ENCODE measurements at regions not wholly inside any gene's neighbourhood (a gene's known extent, or its start where the extent isn't known, plus 50 kb on each side); places are given as distances from the start of the nearest gene placed in this dataset.
"Not testable (repeated sequence)": the region's sequence is repeated elsewhere in the genome, so short reads cannot be mapped to it uniquely, and the experiment has no call there.

DNA sequence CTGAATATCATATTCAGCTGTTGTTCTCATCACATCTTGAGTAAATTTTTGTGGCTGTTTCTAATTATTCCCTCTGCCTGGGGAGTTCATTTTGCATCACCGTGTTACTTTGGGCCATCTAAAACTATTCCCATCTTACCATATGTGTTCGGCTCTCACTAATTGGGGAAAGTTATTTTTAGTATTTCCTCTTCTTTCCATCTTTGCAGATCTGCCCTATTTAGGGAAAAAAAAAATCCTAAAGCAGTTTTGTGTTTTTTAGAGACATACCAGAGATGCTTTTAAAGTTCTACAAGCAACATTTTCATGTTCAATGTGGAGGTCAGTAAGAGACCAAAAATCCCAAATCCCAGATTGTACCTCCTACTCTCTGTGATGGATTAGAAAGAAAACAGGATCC is 111.3 kb upstream of the NDUFV2 start:
- no peak for DNase-seq (ENCODE audit: low read depth)

DNA sequence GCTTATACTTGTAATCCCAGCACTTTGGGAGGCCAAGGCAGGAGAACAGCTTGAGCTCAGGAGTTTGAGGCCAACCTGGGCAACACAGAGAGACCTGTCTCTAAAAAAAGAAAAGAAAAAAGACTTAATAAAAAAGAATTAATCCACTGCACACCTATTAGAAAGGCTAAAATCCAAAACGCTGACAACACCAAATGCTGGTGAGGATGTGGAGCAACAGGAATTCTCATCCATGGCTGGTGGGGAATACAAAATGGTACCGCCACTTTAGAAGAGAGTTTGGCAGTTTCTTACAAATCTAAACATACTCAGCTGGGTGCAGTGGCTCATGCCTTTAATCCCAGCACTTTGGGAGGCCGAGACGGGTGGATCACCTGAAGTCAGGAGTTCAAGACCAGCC is 110.0 kb upstream of the NDUFV2 start:
- DNase-seq (ENCODE audit: low read depth) = not testable (repeated sequence)

DNA sequence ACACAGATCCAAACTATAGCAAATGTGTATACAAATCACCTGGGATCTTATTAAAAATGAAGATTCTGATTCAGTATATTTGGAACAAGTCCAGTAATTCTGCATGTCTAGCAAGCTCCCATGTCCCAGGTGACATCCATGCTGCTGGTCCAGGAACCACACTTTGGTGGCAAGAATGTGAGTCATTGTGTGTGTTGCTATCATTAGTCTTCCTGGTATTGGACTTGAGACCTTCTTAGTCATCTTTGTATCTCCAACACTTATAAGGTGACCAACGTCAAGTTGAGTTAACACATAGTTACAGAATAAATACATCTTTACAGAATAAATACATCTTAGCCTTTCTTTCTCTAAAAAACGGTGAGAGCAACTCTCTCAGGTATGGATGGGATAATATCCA is 107.9 kb upstream of the NDUFV2 start:
- DNase-seq (ENCODE audit: low read depth) = no peak

DNA sequence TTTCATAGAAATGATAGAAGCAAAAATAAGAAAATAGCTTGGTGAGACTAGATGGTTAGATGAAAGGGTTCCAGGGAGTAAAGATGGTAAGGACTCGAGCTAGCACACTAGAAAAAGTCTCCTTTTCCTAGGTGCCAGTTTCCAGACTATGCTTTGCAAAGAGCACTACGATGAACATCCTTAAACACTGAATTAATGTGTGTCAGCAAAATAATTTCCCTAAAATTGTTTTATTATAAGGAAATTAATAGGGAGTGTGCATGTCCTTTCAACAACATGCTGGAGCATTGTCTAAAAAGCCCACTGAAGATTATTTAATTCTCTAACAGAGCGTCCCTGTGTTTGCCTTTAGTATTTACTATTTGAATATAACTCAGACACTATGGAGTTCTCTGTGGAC is 107.4 kb upstream of the NDUFV2 start:
- DNase-seq (ENCODE audit: low read depth) = no peak

DNA sequence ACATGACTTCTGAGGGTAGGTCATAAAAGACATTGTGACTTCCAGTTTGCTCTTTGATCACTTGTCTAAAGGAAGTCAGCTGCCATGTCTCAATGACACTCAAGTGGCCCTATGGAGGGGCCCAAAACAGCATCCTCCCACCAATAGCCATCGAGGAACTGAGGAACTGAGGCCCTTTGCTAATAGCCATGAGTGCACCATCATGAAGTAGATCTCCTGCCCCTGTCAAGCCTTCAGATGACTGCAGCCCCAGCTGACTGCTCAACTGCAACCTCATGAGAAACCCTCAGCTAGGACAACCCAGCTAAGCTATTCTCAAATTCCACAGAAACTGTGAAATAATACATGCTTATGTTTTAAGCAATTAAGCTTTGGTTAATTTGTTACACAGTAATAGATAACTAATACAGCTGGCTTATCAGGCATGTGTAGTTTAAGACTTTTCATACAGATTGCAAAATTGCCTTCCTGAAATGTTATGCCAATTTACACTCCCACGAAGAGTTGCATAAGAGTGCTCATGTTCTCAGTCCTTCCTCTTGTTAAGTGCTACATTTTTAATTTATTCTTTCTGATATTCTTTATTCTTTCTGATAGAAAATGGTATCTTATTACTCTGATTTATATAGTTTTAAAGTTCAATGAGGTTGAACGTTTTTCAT is 105.6 kb upstream of the NDUFV2 start:
- no peak for DNase-seq (ENCODE audit: low read depth)

DNA sequence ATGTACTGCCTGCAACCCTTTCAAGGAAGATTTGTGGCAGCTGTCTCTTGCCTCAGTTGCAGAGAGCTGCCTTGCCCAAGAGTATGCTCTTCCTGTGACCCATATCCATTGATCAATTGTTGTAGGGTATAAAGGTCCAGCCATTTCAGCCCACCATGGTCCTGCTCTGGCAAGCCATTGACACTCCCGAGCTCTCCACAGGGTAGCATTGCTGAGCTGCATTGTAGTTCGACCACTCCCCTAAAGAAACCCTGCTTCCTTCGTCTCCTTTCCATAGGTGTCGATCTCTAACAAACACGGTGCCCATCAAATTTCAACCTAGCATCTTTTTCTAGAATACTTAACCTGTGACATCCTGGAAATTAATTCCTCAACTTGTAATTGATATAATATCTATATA is 104.9 kb upstream of the NDUFV2 start:
- no peak for DNase-seq (ENCODE audit: low read depth)

DNA sequence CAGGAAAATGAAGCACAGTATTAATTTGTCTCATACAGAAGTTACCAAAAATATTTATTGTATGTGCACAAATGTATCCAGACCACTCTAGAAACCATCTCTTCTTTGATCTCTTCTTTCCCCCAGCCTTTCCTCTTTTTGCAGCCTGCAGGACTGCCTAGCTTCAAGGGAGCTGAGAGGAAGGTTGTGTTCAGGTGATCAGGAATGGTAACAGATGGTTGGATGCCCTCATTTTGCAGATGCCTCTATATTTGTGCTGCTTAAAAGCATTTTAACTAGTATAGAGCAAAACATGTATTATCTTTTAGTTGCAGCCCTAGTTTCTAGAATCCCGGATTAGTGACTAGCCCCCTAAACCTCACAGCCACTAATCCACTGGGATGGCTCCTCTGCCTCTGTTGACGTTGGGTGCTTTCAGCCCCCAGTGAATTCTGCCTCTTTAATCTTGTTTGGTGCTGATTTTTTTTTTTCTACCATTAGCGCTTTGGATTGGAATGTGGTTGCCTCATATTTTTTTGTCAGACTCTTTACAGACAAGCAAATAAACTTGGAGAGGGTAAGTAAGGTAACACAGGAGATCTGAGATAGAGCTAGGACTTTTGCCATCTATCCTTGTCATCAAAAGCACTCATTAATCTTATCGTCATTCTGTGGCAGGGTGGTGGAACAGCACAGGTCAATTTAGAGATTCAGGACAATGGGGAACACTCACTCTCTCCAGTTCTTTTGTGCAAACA is 103.8 kb upstream of the NDUFV2 start:
- DNase-seq (ENCODE audit: low read depth) = no peak

DNA sequence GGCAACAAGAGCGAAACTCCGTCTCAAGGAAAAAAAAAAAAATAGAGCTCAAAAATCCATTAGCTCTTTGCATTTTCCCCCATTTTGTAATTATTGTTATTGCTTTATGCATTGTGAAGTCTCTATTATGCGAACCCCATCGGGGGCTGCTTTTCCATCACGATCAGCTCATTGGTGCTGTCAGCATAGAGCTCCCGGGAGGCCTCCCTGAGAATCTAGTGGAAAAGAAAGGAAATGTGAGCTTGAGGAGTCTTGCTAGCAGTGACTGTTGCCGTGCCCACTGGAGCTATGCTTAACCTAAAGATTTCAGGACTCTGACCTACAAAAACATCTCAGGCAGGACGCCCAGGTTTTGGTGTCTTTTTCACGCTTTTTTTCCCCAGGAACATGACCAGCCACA is 102.6 kb upstream of the NDUFV2 start:
- no peak for DNase-seq (ENCODE audit: low read depth)

DNA sequence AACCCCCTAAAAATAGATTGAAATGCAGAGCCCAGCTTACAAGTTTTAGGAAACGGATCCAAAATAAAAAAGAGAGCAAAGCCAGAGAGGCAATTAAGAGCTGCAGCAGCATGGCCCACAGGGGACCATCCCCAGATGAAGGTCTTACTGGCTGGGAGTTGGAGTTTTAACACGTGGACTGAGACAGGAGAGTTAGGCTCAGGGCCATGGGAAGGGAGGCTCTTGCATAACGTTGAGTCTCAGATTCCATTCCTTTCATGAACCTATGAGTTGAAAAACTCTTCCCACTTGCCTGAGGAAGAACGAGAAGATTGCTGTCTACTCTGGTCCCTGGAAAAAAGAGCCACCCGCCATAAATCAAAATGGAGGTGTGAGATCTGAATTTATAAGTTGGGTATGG is 101.8 kb upstream of the NDUFV2 start:
- DNase-seq (ENCODE audit: low read depth) = no peak

DNA sequence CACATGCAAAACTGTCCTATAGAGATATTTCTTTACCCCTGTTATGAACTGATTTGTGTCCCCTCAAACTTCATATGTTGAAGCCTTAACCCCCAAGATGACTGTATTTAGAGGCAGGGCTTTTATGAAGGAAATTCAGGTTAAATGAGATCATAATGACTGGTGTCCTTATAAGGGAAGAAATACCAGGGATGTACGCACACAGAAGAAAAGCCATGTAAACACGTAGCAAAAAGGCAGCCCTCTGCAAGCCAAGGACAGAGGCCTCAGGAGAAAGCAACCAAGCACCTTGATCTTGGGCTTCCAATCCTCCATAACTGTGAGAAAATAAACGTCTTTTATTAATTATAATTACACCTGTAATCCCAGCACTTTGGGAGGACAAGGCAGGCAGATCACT is 101.3 kb upstream of the NDUFV2 start:
- DNase-seq (ENCODE audit: low read depth) = no peak

DNA sequence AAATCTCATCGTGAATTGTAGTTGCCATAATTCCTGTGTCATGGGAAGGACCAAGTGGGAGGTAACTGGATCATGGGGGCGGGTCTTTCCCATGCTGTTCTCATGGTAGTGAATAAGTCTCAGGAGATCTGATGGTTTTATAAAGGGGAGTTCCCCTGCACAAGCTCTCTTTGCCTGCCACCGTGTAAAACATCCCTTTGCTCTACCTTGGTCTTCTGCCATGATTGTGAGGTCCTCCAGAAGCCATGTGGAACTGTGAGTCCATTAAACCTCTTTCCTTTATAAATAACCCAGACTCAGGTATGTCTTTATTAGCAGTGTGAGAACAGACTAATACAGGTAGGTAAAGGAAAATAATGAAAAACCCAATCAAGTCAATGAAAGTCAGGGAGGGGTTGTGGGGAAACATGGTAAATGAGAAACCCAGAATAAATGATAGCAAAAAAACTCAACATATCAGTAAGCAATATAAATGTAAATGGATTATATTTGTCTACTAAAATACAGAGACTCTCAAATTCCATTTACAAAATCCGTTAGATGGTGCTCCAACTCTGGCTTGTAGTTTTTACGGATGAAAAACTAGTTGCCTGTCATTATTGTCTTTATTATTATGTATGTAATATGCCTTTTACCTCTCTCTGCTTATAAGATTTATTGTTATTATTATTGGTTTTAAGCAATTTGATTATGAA is 98.9 kb upstream of the NDUFV2 start:
- no peak for DNase-seq (ENCODE audit: low read depth)

DNA sequence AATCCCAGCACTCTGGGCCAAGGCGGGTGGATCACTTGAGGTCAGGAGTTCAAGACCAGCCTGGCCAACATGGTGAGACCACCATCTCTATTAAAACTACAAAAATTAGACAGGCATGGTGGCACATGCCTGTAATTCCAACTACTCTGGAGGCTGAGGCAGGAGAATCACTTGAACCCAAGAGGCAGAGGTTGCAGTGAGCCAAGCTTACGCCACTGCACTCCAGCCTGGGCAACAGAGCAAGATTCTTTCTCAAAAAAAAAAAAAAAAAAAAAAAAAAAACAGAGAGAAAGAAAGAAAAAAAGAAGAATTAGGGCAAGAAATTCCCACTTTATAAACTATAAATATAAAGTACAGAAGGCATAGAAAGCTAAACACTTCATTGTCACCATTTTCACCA is 98.2 kb upstream of the NDUFV2 start:
- not testable (repeated sequence) for DNase-seq (ENCODE audit: low read depth)

DNA sequence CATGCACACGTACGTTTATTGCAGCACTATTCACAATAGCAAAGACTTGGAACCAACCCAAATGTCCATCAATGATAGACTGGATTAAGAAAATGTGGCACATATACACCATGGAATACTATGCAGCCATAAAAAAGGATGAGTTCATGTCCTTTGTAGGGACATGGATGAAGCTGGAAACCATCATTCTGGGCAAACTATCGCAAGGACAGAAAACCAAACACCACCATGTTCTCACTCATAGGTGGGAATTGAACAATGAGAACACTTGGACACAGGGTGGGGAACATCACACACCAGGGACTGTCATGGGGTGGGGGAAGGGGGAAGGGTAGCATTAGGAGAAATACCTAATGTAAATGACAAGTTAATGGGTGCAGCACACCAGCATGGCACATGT is 94.8 kb upstream of the NDUFV2 start:
- DNase-seq (ENCODE audit: low read depth) = not testable (repeated sequence)

DNA sequence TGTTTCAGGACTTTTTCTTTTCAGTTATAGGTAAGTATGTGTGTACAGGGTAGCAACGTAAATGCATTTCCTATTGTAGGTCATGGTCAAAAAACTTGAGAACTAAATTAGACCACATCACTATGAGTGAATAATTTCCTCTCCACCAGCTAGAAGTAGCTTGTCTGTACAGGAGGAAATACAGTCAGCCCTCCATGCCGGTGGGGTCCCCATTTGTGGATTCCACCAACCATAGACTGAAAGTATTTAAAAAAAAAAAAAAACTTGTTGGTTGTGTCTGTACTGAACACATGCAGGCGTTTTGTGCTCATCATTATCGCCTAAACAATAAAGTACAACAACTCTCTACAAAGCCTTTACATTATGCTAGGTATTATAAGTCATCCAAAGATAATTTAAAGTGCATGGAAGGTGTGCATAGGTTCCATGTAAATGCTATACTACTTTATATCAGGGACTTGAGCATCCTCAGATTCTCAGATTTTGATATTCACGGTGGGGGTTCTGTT is 94.2 kb upstream of the NDUFV2 start:
- no peak for DNase-seq (ENCODE audit: low read depth)

DNA sequence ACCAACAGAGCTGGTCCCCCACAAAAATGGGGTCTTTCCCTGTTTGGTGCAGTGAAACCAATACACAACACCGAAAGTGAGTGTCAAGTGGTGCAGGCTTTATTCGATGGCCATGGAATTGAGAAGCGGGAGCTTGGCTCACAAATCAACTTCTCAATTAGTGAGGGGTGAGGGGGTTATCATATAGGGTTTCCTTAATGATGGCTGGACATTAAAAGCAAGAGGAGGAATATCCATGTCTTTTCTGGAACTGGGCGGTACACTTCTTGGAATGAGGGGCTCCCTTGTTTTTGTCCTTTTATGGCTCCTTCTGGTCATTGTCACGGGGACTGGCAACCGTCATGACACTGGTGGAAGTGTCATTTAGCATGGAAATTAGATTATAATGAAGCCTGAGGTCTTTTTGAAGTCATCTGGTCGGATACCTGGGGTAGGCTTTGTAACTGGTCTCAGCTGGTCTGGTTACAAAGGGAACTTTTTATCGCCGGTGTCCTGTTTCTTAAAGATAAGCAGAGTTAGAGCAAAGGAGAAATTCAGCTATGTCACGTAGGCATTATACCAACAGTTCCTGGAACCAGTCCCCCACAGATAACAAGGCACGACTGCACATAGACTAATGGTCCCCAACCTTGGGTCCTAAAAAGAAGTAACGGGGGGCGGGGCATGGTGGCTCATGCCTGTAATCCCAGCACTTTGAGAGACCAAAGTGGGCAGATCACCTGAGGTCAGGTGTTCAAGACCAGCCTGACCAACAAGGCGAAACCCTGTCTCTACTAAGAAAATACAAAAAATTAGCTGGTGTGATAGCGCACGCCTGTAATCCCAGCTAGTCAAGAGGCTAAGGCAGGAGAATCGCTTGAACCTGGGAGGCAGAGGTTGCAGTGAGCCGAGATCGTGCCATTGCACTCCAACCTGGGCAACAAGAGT is 93.5 kb upstream of the NDUFV2 start:
- DNase-seq (ENCODE audit: low read depth) = no peak

DNA sequence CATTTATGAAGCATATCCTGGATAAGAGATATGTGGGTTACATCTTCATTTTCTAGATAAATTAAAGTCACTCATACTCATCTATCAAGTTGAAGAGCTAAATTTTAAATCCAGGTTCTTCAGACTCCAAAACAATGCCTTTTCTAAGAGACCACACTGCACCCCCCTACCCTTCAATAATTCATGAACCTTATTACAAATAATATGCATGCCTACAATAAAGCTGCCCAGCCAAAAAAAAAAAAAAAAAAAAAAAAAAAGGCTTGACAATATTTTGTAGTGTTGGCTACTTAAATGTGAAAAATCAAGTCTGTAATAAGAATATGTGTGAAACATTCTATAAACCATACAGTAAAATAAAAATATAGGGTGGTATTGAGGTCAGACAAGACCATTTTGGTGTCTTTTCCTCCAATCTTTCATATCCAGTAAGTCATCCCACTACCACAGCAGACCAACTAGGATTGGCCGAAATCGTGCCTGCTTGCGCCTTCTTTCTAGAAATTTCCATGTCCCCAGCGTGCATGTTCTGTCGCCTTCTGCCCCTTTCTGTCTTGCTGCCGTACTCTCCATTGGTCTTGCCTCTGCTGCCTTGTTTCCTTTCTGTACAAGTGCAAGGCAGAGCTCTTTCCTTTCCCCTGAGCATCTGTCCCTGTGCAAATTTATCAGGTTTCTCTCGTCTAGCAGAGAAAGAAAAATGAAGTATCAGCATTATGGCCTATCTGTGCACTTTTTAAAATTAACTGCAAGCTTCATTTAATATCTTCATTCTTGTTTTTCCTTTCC is 92.6 kb upstream of the NDUFV2 start:
- DNase-seq (ENCODE audit: low read depth) = no peak

DNA sequence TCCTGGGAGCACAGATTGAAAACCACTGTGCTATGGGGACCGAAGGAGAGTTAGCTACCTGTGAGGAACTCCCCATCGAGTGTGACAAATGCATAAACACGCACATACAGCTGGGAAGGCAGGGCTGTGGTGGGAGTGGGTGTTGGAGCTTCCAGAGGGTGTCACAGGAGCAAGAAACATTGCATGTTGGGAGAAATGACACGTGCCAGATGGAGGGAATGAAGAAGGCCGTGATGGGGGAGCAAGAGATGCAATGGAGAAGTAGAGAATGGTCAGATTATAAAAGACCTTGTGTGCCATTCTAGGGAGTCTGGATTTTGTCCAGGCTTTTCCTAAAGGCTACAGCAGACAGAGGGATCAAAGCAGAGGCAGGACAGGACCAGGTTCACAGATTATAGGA is 91.1 kb upstream of the NDUFV2 start:
- no peak for DNase-seq (ENCODE audit: low read depth)

DNA sequence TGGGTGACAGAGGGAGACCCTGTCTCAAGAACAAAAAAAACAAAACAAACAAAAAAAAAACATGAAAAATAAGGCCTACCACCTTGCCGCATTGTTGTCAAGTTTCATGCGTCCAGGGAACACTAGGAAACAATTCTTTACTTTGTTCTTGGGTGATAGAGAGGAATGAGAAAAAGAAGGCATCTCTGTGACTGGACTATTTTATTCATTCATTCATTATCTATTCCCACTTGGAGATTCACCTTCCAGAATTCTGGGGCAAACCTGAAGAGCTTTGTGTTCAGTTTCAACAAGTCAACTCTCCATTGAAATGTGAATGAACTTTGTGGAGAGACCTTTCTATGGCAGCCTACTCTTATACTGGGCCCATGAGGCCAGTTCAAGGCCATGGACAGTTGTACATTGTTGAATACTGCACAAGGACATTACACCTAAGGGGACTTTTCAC is 88.5 kb upstream of the NDUFV2 start:
- DNase-seq (ENCODE audit: low read depth) = no peak

DNA sequence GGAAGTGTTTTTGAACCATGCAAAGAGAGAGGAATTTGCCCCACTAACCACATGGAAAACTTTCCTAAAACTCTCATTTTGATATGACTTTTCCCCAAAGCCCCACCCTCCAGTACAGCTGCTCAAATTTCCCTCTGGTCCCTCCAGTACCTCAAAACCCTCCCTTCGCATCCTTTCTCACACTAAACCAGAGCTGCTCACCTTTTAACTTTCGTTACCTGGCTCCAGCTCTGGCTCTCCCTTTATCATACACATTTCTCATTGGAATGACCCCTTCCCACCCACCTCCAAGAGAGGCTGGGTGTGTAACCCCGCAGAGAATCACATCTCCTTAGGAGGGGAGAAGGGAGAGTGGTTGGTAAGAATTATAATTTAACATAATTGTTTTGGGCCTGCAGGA is 86.8 kb upstream of the NDUFV2 start:
- DNase-seq (ENCODE audit: low read depth) = no peak

DNA sequence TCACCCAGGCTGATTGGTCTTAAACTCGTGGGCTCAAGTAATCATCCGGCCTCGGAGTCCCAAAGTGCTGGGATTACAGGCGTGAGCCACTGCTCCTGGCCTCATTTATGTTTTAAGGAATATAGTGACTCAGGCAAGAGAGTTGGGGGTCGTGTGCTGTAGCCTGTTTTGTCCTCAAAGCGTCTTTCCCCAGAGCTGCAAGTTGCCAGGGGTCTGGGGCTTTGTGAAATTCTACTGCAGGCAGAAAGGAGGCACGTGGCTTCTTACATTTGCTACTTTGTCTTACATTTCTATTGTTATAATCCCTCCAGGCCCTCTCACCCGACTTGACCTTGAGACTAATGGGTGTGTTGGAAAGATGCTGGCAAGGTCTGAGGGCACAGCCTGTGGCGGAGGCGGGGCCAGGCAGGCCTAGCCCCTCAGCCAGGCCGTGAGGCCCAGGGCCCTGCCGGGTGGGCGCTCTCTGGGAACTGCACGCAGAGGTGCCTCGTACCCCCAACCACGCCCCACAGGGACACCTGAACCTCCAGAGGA is 85.8 kb upstream of the NDUFV2 start:
- no peak for DNase-seq (ENCODE audit: low read depth)

Data from activated T-helper 1 cell treated with Interleukin-2 at 50 U/mL for 16 hours (primary cell).